ENCODE measurements at regions not wholly inside any gene's neighbourhood (a gene's known extent, or its start where the extent isn't known, plus 50 kb on each side); places are given as distances from the start of the nearest gene placed in this dataset.
"Not testable (repeated sequence)": the region's sequence is repeated elsewhere in the genome, so short reads cannot be mapped to it uniquely, and the experiment has no call there.

- no peaks in the 10 kb centered on the region for H3K36me3 ChIP-seq (ENCODE audit: control insufficient read depth in 4 of 4, insufficient read depth in 4 of 4, low read length in 3 of 4)
- no peaks in the 10 kb centered on the region for H3K27me3 ChIP-seq (replicated peaks in 2 of 5; ENCODE audit: control insufficient read depth in 4 of 5, insufficient read depth in 5 of 5, low read length in 4 of 5)
- ChIA-PET POLR2A (no interaction called here), CTCF (no interaction called here)
- no peaks in the 10 kb centered on the region for H3K4me1 ChIP-seq (ENCODE audit: control extremely low read depth in 1 of 4, control insufficient read depth in 4 of 4, insufficient read depth in 4 of 4, low read length in 3 of 4)
- WGBS (ENCODE audit: insufficient coverage) = 100% methylated on average over 1 of the region's 1 CpG
- no peak overlapping the region for H3K27ac ChIP-seq (ENCODE audit: insufficient read depth in 1 of 2, low read depth in 1 of 2, low read length in 2 of 2, poor library complexity in 1 of 2, severe bottlenecking in 2 of 2)
- peaks cover 0 to 4% (median 0%) of the 10 kb centered on the region in 5 experiments for H3K9me3 ChIP-seq (ENCODE audit: control extremely low read depth in 1 of 5, control insufficient read depth in 4 of 5, insufficient read depth in 2 of 5, low read depth in 1 of 5, low read length in 4 of 5)
- H3K4me3 ChIP-seq (ENCODE audit: control insufficient read depth in 1 of 7, extremely low read depth in 1 of 7, insufficient read depth in 4 of 7, low read depth in 2 of 7, low read length in 6 of 7) = no peak overlapping the region
- DNase-seq = no peak
These were observed 156.1 kb upstream of the ADAMTSL1 start for GRCh38 chr9:18317896-18318295.

DNA sequence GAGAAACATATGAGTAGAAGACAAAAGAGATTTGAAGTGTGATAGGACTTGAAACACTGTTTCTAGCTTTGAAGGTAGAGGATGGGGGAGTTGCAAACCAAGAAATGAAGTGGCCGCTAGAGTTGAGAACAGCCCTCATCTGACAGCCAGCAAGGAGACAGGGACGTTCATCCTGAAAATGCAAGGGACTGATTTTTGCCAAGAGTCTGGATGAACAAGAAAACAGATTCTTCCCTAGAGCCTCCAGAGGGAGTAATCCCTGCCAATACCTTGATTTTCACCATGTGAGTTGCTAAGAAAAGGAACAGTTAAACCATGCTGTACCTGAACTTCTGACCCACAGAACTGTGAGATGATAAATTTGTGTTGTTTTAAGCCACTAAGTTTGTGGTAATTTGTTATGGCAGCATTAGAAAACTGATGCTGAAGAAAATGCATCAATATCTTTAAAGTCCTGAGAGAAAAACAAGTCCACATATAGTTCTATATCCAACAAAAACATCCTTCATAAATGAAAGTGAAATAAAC lies 154.0 kb upstream of the ADAMTSL1 start:
- 89% methylated on average over 2 of the region's 2 CpGs for WGBS (ENCODE audit: insufficient coverage)
- H3K4me3 ChIP-seq (ENCODE audit: control insufficient read depth in 1 of 7, extremely low read depth in 1 of 7, insufficient read depth in 4 of 7, low read depth in 2 of 7, low read length in 6 of 7) = no peak overlapping the region
- H3K4me1 ChIP-seq (ENCODE audit: control extremely low read depth in 1 of 4, control insufficient read depth in 4 of 4, insufficient read depth in 4 of 4, low read length in 3 of 4) = no peaks in the 10 kb centered on the region
- no peak overlapping the region for H3K27ac ChIP-seq (ENCODE audit: insufficient read depth in 1 of 2, low read depth in 1 of 2, low read length in 2 of 2, poor library complexity in 1 of 2, severe bottlenecking in 2 of 2)
- peaks cover 0 to 4% (median 0%) of the 10 kb centered on the region in 5 experiments for H3K9me3 ChIP-seq (ENCODE audit: control extremely low read depth in 1 of 5, control insufficient read depth in 4 of 5, insufficient read depth in 2 of 5, low read depth in 1 of 5, low read length in 4 of 5)
- no peaks in the 10 kb centered on the region for H3K27me3 ChIP-seq (replicated peaks in 2 of 5; ENCODE audit: control insufficient read depth in 4 of 5, insufficient read depth in 5 of 5, low read length in 4 of 5)
- DNase-seq = no peak
- CTCF ChIA-PET = no interaction called here
- no peaks in the 10 kb centered on the region for H3K36me3 ChIP-seq (ENCODE audit: control insufficient read depth in 4 of 4, insufficient read depth in 4 of 4, low read length in 3 of 4)
- POLR2A ChIA-PET = no interaction called here

GRCh38 chr9:18324928-18325745 lies 148.8 kb upstream of the ADAMTSL1 start:
- POLR2A ChIA-PET = no interaction called here
- Histone ChIP-seq H3K27me3 (replicated peaks in 2 of 5; ENCODE audit: control insufficient read depth in 4 of 5, insufficient read depth in 5 of 5, low read length in 4 of 5) (peaks cover 0 to 1% (median 0%) of the 10 kb centered on the region in 5 experiments), H3K9me3 (ENCODE audit: control extremely low read depth in 1 of 5, control insufficient read depth in 4 of 5, insufficient read depth in 2 of 5, low read depth in 1 of 5, low read length in 4 of 5) (no peaks in the 10 kb centered on the region), H3K4me1 (ENCODE audit: control extremely low read depth in 1 of 4, control insufficient read depth in 4 of 4, insufficient read depth in 4 of 4, low read length in 3 of 4) (no peaks in the 10 kb centered on the region), H3K4me3 (ENCODE audit: control insufficient read depth in 1 of 7, extremely low read depth in 1 of 7, insufficient read depth in 4 of 7, low read depth in 2 of 7, low read length in 6 of 7) (no peak overlapping the region), H3K36me3 (ENCODE audit: control insufficient read depth in 4 of 4, insufficient read depth in 4 of 4, low read length in 3 of 4) (no peaks in the 10 kb centered on the region), H3K27ac (ENCODE audit: insufficient read depth in 1 of 2, low read depth in 1 of 2, low read length in 2 of 2, poor library complexity in 1 of 2, severe bottlenecking in 2 of 2) (no peak overlapping the region)
- DNase-seq = no peak
- CTCF ChIA-PET = no interaction called here
- WGBS (ENCODE audit: insufficient coverage) = no CpG with 5 or more reads among the region's 2 CpGs

GRCh38 chr9:18325746-18326011 lies 148.3 kb upstream of the ADAMTSL1 start:
- H3K27me3 ChIP-seq (replicated peaks in 2 of 5; ENCODE audit: control insufficient read depth in 4 of 5, insufficient read depth in 5 of 5, low read length in 4 of 5); H3K36me3 ChIP-seq (ENCODE audit: control insufficient read depth in 4 of 4, insufficient read depth in 4 of 4, low read length in 3 of 4); H3K9me3 ChIP-seq (ENCODE audit: control extremely low read depth in 1 of 5, control insufficient read depth in 4 of 5, insufficient read depth in 2 of 5, low read depth in 1 of 5, low read length in 4 of 5); POLR2A ChIA-PET; H3K4me1 ChIP-seq (ENCODE audit: control extremely low read depth in 1 of 4, control insufficient read depth in 4 of 4, insufficient read depth in 4 of 4, low read length in 3 of 4); H3K4me3 ChIP-seq (ENCODE audit: control insufficient read depth in 1 of 7, extremely low read depth in 1 of 7, insufficient read depth in 4 of 7, low read depth in 2 of 7, low read length in 6 of 7); DNase-seq; H3K27ac ChIP-seq (ENCODE audit: insufficient read depth in 1 of 2, low read depth in 1 of 2, low read length in 2 of 2, poor library complexity in 1 of 2, severe bottlenecking in 2 of 2); CTCF ChIA-PET: not testable (repeated sequence)
- 81% methylated on average over 7 of the region's 7 CpGs for WGBS (ENCODE audit: insufficient coverage)

GRCh38 chr9:18327121-18327520 lies 146.8 kb upstream of the ADAMTSL1 start:
- Histone ChIP-seq H3K4me3 (ENCODE audit: control insufficient read depth in 1 of 7, extremely low read depth in 1 of 7, insufficient read depth in 4 of 7, low read depth in 2 of 7, low read length in 6 of 7) (no peak overlapping the region), H3K27me3 (replicated peaks in 2 of 5; ENCODE audit: control insufficient read depth in 4 of 5, insufficient read depth in 5 of 5, low read length in 4 of 5) (peaks cover 0 to 3% (median 0%) of the 10 kb centered on the region in 5 experiments), H3K4me1 (ENCODE audit: control extremely low read depth in 1 of 4, control insufficient read depth in 4 of 4, insufficient read depth in 4 of 4, low read length in 3 of 4) (no peaks in the 10 kb centered on the region), H3K36me3 (ENCODE audit: control insufficient read depth in 4 of 4, insufficient read depth in 4 of 4, low read length in 3 of 4) (no peaks in the 10 kb centered on the region), H3K9me3 (ENCODE audit: control extremely low read depth in 1 of 5, control insufficient read depth in 4 of 5, insufficient read depth in 2 of 5, low read depth in 1 of 5, low read length in 4 of 5) (no peaks in the 10 kb centered on the region), H3K27ac (ENCODE audit: insufficient read depth in 1 of 2, low read depth in 1 of 2, low read length in 2 of 2, poor library complexity in 1 of 2, severe bottlenecking in 2 of 2) (no peak overlapping the region)
- DNase-seq = no peak
- ChIA-PET CTCF (no interaction called here), POLR2A (no interaction called here)
- WGBS (ENCODE audit: insufficient coverage) = 96% methylated on average over 3 of the region's 3 CpGs

GRCh38 chr9:18330401-18331309 lies 143.3 kb upstream of the ADAMTSL1 start:
- Histone ChIP-seq H3K9me3 (ENCODE audit: control extremely low read depth in 1 of 5, control insufficient read depth in 4 of 5, insufficient read depth in 2 of 5, low read depth in 1 of 5, low read length in 4 of 5) (no peaks in the 10 kb centered on the region), H3K27me3 (replicated peaks in 2 of 5; ENCODE audit: control insufficient read depth in 4 of 5, insufficient read depth in 5 of 5, low read length in 4 of 5) (peaks cover 0 to 3% (median 0%) of the 10 kb centered on the region in 5 experiments), H3K36me3 (ENCODE audit: control insufficient read depth in 4 of 4, insufficient read depth in 4 of 4, low read length in 3 of 4) (no peaks in the 10 kb centered on the region), H3K27ac (ENCODE audit: insufficient read depth in 1 of 2, low read depth in 1 of 2, low read length in 2 of 2, poor library complexity in 1 of 2, severe bottlenecking in 2 of 2) (no peak overlapping the region), H3K4me3 (ENCODE audit: control insufficient read depth in 1 of 7, extremely low read depth in 1 of 7, insufficient read depth in 4 of 7, low read depth in 2 of 7, low read length in 6 of 7) (no peak overlapping the region), H3K4me1 (ENCODE audit: control extremely low read depth in 1 of 4, control insufficient read depth in 4 of 4, insufficient read depth in 4 of 4, low read length in 3 of 4) (no peaks in the 10 kb centered on the region)
- CTCF ChIA-PET = no interaction called here
- DNase-seq = no peak
- 93% methylated on average over 2 of the region's 4 CpGs for WGBS (ENCODE audit: insufficient coverage)
- POLR2A ChIA-PET = no interaction called here

GRCh38 chr9:18331310-18331684 lies 142.7 kb upstream of the ADAMTSL1 start:
- CTCF ChIA-PET = no interaction called here
- Histone ChIP-seq H3K36me3 (ENCODE audit: control insufficient read depth in 4 of 4, insufficient read depth in 4 of 4, low read length in 3 of 4) (no peaks in the 10 kb centered on the region), H3K4me1 (ENCODE audit: control extremely low read depth in 1 of 4, control insufficient read depth in 4 of 4, insufficient read depth in 4 of 4, low read length in 3 of 4) (no peaks in the 10 kb centered on the region), H3K9me3 (ENCODE audit: control extremely low read depth in 1 of 5, control insufficient read depth in 4 of 5, insufficient read depth in 2 of 5, low read depth in 1 of 5, low read length in 4 of 5) (no peaks in the 10 kb centered on the region), H3K4me3 (ENCODE audit: control insufficient read depth in 1 of 7, extremely low read depth in 1 of 7, insufficient read depth in 4 of 7, low read depth in 2 of 7, low read length in 6 of 7) (no peak overlapping the region), H3K27me3 (replicated peaks in 2 of 5; ENCODE audit: control insufficient read depth in 4 of 5, insufficient read depth in 5 of 5, low read length in 4 of 5) (peaks cover 0 to 3% (median 0%) of the 10 kb centered on the region in 5 experiments), H3K27ac (ENCODE audit: insufficient read depth in 1 of 2, low read depth in 1 of 2, low read length in 2 of 2, poor library complexity in 1 of 2, severe bottlenecking in 2 of 2) (no peak overlapping the region)
- POLR2A ChIA-PET = no interaction called here
- no peak for DNase-seq

All from common myeloid progenitor, CD34-positive (primary cell).